RWPE2 (cell line): ENCODE measurements at regions not wholly inside any gene's neighbourhood (a gene's known extent, or its start where the extent isn't known, plus 50 kb on each side); places are given as distances from the start of the nearest gene placed in this dataset.

Source experiments
- ATAC-seq: fragments of 200-7000 bp; cut with Tn5 transposase; 3 replicates; pipeline ENCODE4 v1.9.1; 2021; ENCODE audit warnings: low read depth
- DNase-seq: peaks from one replicate; pipeline ENCODE4 v3.0.0-alpha.2; 2020; ENCODE audit warnings: low spot score
- H3K27ac ChIP-seq: fragments of 450-650 bp; 2 replicates; pipeline ENCODE4 v1.5.1; 2017; ENCODE audit warnings: mild to moderate bottlenecking; ENCODE audit not compliant: poor library complexity, severe bottlenecking
- H3K27me3 ChIP-seq: fragments of 250-450 bp; sonication (Bioruptor Pico); 2 replicates; pipeline ENCODE4 v1.5.1; 2021; ENCODE audit warnings: mild to moderate bottlenecking, moderate library complexity; ENCODE audit not compliant: insufficient read depth, poor library complexity, severe bottlenecking
- H3K36me3 ChIP-seq: fragments of 250-450 bp; sonication (Bioruptor Pico); 2 replicates; pipeline ENCODE4 v1.5.1; 2020; ENCODE audit warnings: low read depth, mild to moderate bottlenecking, moderate library complexity
- H3K4me1 ChIP-seq: fragments of 250-450 bp; sonication (Bioruptor Pico); 2 replicates; pipeline ENCODE4 v1.5.1; 2021; ENCODE audit warnings: mild to moderate bottlenecking, moderate library complexity; ENCODE audit not compliant: insufficient read depth, poor library complexity, severe bottlenecking
- H3K4me3 ChIP-seq: fragments of 250-450 bp; sonication (Bioruptor Pico); 2 replicates; pipeline ENCODE4 v1.5.1; 2021; ENCODE audit warnings: mild to moderate bottlenecking, moderate library complexity; ENCODE audit not compliant: severe bottlenecking
- H3K9me3 ChIP-seq: fragments of 250-450 bp; sonication (Bioruptor Pico); 2 replicates; pipeline ENCODE4 v1.5.1; 2021; ENCODE audit warnings: mild to moderate bottlenecking, moderate library complexity; ENCODE audit not compliant: severe bottlenecking
- CTCF ChIP-seq: fragments of 450-650 bp; IDR thresholded peaks from one replicate; pipeline ENCODE4 v1.5.1; 2017; ENCODE audit warnings: mild to moderate bottlenecking, moderate library complexity; ENCODE audit not compliant: poor library complexity, severe bottlenecking

GRCh38 chr11:27875831-27876775, 175.8 kb upstream of the BDNF start:
- Histone ChIP-seq H3K4me3 (no peak overlapping the region), H3K9me3 (no peaks in the 10 kb centered on the region), H3K36me3 (no peaks in the 10 kb centered on the region), H3K27me3 (no peaks in the 10 kb centered on the region), H3K4me1 (no peaks in the 10 kb centered on the region), H3K27ac (no peak overlapping the region)
- no peak for TF ChIP-seq CTCF
- ATAC-seq: no peak
- DNase-seq: no peak

GRCh38 chr11:27874998-27875830, 175.0 kb upstream of the BDNF start:
- DNase-seq (no peak), ATAC-seq (no peak)
- H3K36me3 ChIP-seq: no peaks in the 10 kb centered on the region
- no peak overlapping the region for H3K27ac ChIP-seq
- no peaks in the 10 kb centered on the region for H3K9me3 ChIP-seq
- H3K4me3 ChIP-seq: no peak overlapping the region
- H3K27me3 ChIP-seq: no peaks in the 10 kb centered on the region
- H3K4me1 ChIP-seq: no peaks in the 10 kb centered on the region
- TF ChIP-seq CTCF: no peak

DNA sequence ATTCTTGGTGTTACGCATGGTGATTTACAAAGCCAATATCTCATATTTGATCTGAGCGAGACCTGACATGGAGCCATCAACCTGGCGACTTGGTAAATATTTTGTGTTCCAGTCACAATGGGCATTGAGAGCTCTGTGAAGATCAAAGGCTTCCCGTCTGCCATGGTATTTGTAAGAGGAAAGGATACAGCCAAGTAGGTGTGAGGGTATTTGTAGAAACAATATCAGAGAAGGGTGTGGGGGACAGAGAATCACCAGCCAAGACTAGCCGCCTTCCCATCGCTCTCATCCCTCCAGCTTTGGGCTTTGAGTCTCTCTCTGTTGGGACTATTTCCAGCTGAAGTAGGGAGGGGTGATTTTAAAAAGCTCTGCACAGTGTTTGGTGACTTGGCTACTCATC, 173.4 kb upstream of the BDNF start:
- TF ChIP-seq CTCF: no peak
- Histone ChIP-seq H3K9me3 (no peaks in the 10 kb centered on the region), H3K27me3 (no peaks in the 10 kb centered on the region), H3K4me1 (no peaks in the 10 kb centered on the region), H3K4me3 (no peak overlapping the region), H3K36me3 (no peaks in the 10 kb centered on the region), H3K27ac (no peak overlapping the region)
- no peak for ATAC-seq
- no peak for DNase-seq

DNA sequence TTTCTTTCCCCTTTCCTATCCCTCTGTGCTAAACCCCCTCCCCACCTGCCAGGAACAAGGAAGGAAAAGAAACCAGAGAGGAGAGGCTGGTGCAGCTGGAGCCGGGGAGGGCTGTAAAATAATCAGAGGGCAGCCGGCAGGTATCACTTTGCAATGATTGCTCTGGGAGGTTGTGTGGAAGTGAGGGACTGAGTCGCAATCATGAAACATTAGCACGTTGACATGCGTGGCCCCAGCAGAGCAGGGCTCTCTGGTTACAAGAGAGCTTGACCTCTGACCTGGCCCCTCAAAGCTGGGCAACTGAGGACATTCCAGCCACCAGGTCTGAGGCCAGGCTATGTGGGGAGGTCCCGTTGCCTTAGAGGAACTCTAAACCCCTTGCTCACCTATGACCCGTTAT, 170.8 kb upstream of the BDNF start:
- DNase-seq (no peak), ATAC-seq (no peak)
- Histone ChIP-seq H3K4me1 (no peaks in the 10 kb centered on the region), H3K27me3 (no peaks in the 10 kb centered on the region), H3K4me3 (no peak overlapping the region), H3K27ac (no peak overlapping the region), H3K36me3 (no peaks in the 10 kb centered on the region), H3K9me3 (no peaks in the 10 kb centered on the region)
- TF ChIP-seq CTCF: no peak
